Vagina (tissue), 2 donors: ENCODE measurements at regions not wholly inside any gene's neighbourhood (a gene's known extent, or its start where the extent isn't known, plus 50 kb on each side); places are given as distances from the start of the nearest gene placed in this dataset.

Source experiments
- DNase-seq, 2 donors: peaks; one replicate each; pipeline ENCODE4 v3.0.0-alpha.2; 2017; ENCODE audit errors: extremely low spot score in 2 of 2
- H3K27ac ChIP-seq: fragments of 200-600 bp; sonication (generic); one replicate; pipeline ENCODE4 v1.5.1; 2019
- H3K27me3 ChIP-seq: fragments of 200-600 bp; sonication (generic); one replicate; pipeline ENCODE4 v1.5.1; 2019
- H3K36me3 ChIP-seq, 2 donors: fragments of 200-600 bp; sonication (generic); one replicate each; pipeline ENCODE4 v1.5.1; 2017 to 2019
- H3K4me1 ChIP-seq: fragments of 200-600 bp; sonication (generic); one replicate; pipeline ENCODE4 v1.5.1; 2019
- H3K4me3 ChIP-seq, 2 donors: fragments of 200-600 bp; sonication (generic); 1 replicate in 1 of 2; 2 replicates in 1 of 2; pipeline ENCODE4 v1.5.1; 2016 to 2019
- H3K9me3 ChIP-seq: fragments of 200-600 bp; sonication (generic); one replicate; pipeline ENCODE4 v1.5.1; 2019
- CTCF ChIP-seq, 3 experiments: fragments of 450-650 bp in 2 of 3; fragments of 200-600 bp in 1 of 3; sonication (generic) in 1 of 3; IDR thresholded peaks; one replicate each; pipeline ENCODE4 v1.5.1; 2017 to 2019; ENCODE audit warnings: antibody characterized with exemption in 3 of 3, mild to moderate bottlenecking in 2 of 3, moderate library complexity in 2 of 3
- POLR2A ChIP-seq, 2 donors: fragments of 450-650 bp; IDR thresholded peaks; one replicate each; pipeline ENCODE4 v1.6.1; 2017; ENCODE audit warnings: antibody characterized with exemption in 2 of 2, mild to moderate bottlenecking in 2 of 2, moderate library complexity in 2 of 2
- POLR2AphosphoS5 ChIP-seq, 2 donors: sonication (generic); formaldehyde crosslinking; IDR thresholded peaks; one replicate each; pipeline ENCODE4 v1.9.0; 2017; ENCODE audit warnings: antibody characterized with exemption in 2 of 2, mild to moderate bottlenecking in 2 of 2, low read depth in 1 of 2; ENCODE audit not compliant: insufficient read depth in 1 of 2
- intact Hi-C: fragments of 100-400 bp; cut with DNase I; formaldehyde crosslinking; loops from one replicate; pipeline ENCODE4 v1.15.1; 2023

- H3K36me3 ChIP-seq, result no peaks in the 10 kb centered on the region
- TF ChIP-seq POLR2A (IDR thresholded peaks at IDR 0.05) (no peak), POLR2AphosphoS5 (IDR thresholded peaks at IDR 0.05; ENCODE audit: insufficient read depth in 1 of 2, low read depth in 1 of 2) (no peak), CTCF (IDR thresholded peaks at IDR 0.05) (no peak)
- no peaks in the 10 kb centered on the region for H3K9me3 ChIP-seq
- no peaks in the 10 kb centered on the region for H3K27me3 ChIP-seq
- H3K4me1 ChIP-seq, result no peaks in the 10 kb centered on the region
- H3K27ac ChIP-seq, result no peak overlapping the region
- no peak for DNase-seq
- intact Hi-C loops, result no loop called here
- no peak overlapping the region for H3K4me3 ChIP-seq
Observed at GRCh38 chr2:119059287-119059686, 99.3 kb downstream of the C1QL2 start.

GRCh38 chr2:119053700-119054436 is 104.7 kb downstream of the C1QL2 start:
- Histone ChIP-seq H3K27ac (no peak overlapping the region), H3K4me1 (no peaks in the 10 kb centered on the region), H3K9me3 (no peaks in the 10 kb centered on the region), H3K36me3 (no peaks in the 10 kb centered on the region), H3K27me3 (no peaks in the 10 kb centered on the region), H3K4me3 (no peak overlapping the region)
- no peak for DNase-seq
- intact Hi-C loops, result no loop called here
- no peak for TF ChIP-seq POLR2A (IDR thresholded peaks at IDR 0.05)
- no peak for TF ChIP-seq CTCF (IDR thresholded peaks at IDR 0.05)
- no peak for TF ChIP-seq POLR2AphosphoS5 (IDR thresholded peaks at IDR 0.05; ENCODE audit: insufficient read depth in 1 of 2, low read depth in 1 of 2)

- DNase-seq, result no peak
- Histone ChIP-seq H3K27me3 (no peaks in the 10 kb centered on the region), H3K27ac (no peak overlapping the region), H3K4me1 (no peaks in the 10 kb centered on the region), H3K4me3 (no peak overlapping the region), H3K36me3 (no peaks in the 10 kb centered on the region), H3K9me3 (no peaks in the 10 kb centered on the region)
- no peak for TF ChIP-seq CTCF (IDR thresholded peaks at IDR 0.05)
- no peak for TF ChIP-seq POLR2AphosphoS5 (IDR thresholded peaks at IDR 0.05; ENCODE audit: insufficient read depth in 1 of 2, low read depth in 1 of 2)
- TF ChIP-seq POLR2A (IDR thresholded peaks at IDR 0.05), result no peak
- intact Hi-C loops, result no loop called here
Observed at GRCh38 chr2:119051263-119051662, 107.3 kb downstream of the C1QL2 start.

GRCh38 chr2:119049968-119050704 is 108.1 kb downstream of the MARCO start:
- intact Hi-C loops, result no loop called here
- Histone ChIP-seq H3K27ac (no peak overlapping the region), H3K4me1 (no peaks in the 10 kb centered on the region), H3K4me3 (no peak overlapping the region), H3K27me3 (no peaks in the 10 kb centered on the region), H3K9me3 (no peaks in the 10 kb centered on the region), H3K36me3 (no peaks in the 10 kb centered on the region)
- TF ChIP-seq POLR2AphosphoS5 (IDR thresholded peaks at IDR 0.05; ENCODE audit: insufficient read depth in 1 of 2, low read depth in 1 of 2), result no peak
- TF ChIP-seq CTCF (IDR thresholded peaks at IDR 0.05), result no peak
- no peak for TF ChIP-seq POLR2A (IDR thresholded peaks at IDR 0.05)
- DNase-seq, result no peak
